ENCODE measurements at regions not wholly inside any gene's neighbourhood (a gene's known extent, or its start where the extent isn't known, plus 50 kb on each side); places are given as distances from the start of the nearest gene placed in this dataset.

DNA sequence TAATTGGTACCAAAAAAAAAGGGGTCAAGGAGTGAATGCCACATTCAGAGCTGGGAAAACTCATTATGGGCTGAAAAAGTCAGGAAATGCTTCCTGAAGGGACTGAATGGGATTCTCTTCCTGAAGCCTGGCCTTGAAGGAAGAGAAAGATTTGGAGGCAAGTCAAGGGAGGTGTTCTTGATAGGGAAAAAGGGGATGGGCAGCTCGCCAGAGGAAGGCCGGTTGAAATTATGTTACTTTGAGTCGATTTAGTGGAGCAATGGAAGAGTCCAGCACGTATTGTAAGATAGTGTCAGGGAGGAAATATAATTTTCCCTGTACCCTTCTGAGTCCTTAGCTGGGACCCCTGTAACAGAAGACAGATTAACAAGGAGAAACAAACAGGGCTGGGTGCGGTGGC, 94.1 kb upstream of the CALM2 start:
- no peaks in the 10 kb centered on the region for H3K27me3 Mint-ChIP-seq (ENCODE audit: low read depth, unreplicated experiment)
- H3K36me3 ChIP-seq (ENCODE audit: insufficient read depth, low read length): no peaks in the 10 kb centered on the region
- H3K4me1 Mint-ChIP-seq (ENCODE audit: low read depth, unreplicated experiment): peaks cover 22% of the 10 kb centered on the region

DNA sequence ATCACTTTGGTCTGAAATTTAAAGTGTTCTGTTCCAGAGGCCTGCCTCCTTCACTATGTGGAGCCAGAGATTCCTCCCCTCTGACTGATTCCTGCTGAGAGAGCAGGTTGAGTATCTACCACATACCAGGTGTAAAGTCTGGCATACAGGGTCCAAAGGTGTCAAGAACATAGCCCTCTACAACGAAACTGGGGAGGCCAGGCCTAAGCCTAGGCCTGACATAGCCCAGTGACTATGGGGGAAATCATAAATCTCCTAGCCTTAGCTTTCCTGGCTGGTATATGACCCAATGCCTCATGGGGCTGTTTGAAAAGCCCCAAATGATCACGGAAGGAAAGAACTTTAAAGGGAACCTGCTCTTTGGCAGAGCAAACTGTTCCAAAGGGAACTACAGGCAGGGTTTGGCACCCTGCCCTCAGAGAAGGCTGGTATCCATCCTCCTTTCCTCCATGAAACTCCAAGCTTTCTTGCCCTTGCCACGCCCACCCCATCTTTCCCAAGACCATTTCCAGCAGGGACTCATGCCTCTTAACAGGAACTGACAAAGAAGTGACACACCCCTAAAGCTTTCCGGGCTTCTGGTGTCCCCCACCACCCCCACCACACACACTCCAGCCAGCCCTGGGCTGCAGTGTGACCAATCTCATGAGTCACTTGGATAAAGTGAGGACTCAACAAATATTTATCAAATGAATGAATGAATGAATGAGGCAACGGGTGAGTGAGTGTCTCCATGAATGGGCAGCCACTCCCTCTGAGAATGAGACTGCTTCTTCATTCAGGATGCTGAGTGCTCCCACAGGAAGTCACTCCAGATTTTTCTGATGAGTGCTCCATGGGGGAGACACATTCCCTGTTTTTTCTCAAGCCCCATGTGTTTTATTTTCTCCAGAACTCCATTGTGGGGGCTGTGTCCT, 93.3 kb upstream of the CALM2 start:
- Histone ChIP-seq H3K27ac (ENCODE audit: low read depth, low read length) (peak overlapping the region; percentile 93), H3K9me3 (ENCODE audit: insufficient read depth, low read depth, low read length) (no peaks in the 10 kb centered on the region), H4K20me1 (ENCODE audit: insufficient read depth, low read length) (no peaks in the 10 kb centered on the region), H2AFZ (ENCODE audit: low read depth, low read length) (peak overlapping the region; percentile 61), H3K4me1 (ENCODE audit: insufficient read depth, low read length) (peaks cover 31% of the 10 kb centered on the region), H3K4me3 (ENCODE audit: insufficient read depth, low read depth, low read length) (no peak overlapping the region), H3K79me2 (ENCODE audit: insufficient read depth, low read length) (no peaks in the 10 kb centered on the region), H3K36me3 (ENCODE audit: insufficient read depth, low read length) (no peaks in the 10 kb centered on the region), H3K4me2 (ENCODE audit: low read length) (peak overlapping the region; percentile 52), H3K27me3 (ENCODE audit: insufficient read depth, low read length) (no peaks in the 10 kb centered on the region), H3K9ac (ENCODE audit: low read length) (peak overlapping the region; percentile 60)
- Mint-ChIP-seq H3K4me1 (ENCODE audit: low read depth, unreplicated experiment) (peaks cover 23% of the 10 kb centered on the region), H3K27ac (ENCODE audit: unreplicated experiment) (peak overlapping the region; percentile 60), H3K36me3 (ENCODE audit: low read depth, unreplicated experiment) (no peaks in the 10 kb centered on the region), H3K4me3 (ENCODE audit: unreplicated experiment) (no peak overlapping the region), H3K27me3 (ENCODE audit: low read depth, unreplicated experiment) (no peaks in the 10 kb centered on the region), H3K9me3 (ENCODE audit: unreplicated experiment) (no peaks in the 10 kb centered on the region)
- DNase-seq (ENCODE audit: low read depth): peak; percentile 98
- FAIRE-seq: peak; percentile 82
- TF ChIP-seq EZH2 (IDR thresholded peaks at IDR 0.05; ENCODE audit: insufficient read depth, low read length): no peak
- TF ChIP-seq, protein P1, sequence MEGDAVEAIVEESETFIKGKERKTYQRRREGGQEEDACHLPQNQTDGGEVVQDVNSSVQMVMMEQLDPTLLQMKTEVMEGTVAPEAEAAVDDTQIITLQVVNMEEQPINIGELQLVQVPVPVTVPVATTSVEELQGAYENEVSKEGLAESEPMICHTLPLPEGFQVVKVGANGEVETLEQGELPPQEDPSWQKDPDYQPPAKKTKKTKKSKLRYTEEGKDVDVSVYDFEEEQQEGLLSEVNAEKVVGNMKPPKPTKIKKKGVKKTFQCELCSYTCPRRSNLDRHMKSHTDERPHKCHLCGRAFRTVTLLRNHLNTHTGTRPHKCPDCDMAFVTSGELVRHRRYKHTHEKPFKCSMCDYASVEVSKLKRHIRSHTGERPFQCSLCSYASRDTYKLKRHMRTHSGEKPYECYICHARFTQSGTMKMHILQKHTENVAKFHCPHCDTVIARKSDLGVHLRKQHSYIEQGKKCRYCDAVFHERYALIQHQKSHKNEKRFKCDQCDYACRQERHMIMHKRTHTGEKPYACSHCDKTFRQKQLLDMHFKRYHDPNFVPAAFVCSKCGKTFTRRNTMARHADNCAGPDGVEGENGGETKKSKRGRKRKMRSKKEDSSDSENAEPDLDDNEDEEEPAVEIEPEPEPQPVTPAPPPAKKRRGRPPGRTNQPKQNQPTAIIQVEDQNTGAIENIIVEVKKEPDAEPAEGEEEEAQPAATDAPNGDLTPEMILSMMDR (IDR thresholded peaks at IDR 0.05; ENCODE audit: insufficient read depth, low read depth, low read length): no peak

More for the DNA sequence above, 94.1 kb upstream of the CALM2 start:
- H3K9me3 Mint-ChIP-seq (ENCODE audit: unreplicated experiment): no peaks in the 10 kb centered on the region
- TF ChIP-seq, protein P1 (IDR thresholded peaks at IDR 0.05; ENCODE audit: insufficient read depth, low read depth, low read length): no peak
- TF ChIP-seq EZH2 (IDR thresholded peaks at IDR 0.05; ENCODE audit: insufficient read depth, low read length): no peak
- FAIRE-seq (no peak), DNase-seq (ENCODE audit: low read depth) (no peak)
- H3K27ac Mint-ChIP-seq (ENCODE audit: unreplicated experiment): peak overlapping the region; percentile 60
- peak overlapping the region; percentile 71 for H3K27ac ChIP-seq (ENCODE audit: low read depth, low read length)
- peak overlapping the region; percentile 22 for H3K9ac ChIP-seq (ENCODE audit: low read length)
- H3K9me3 ChIP-seq (ENCODE audit: insufficient read depth, low read depth, low read length): no peaks in the 10 kb centered on the region
- no peaks in the 10 kb centered on the region for H3K27me3 ChIP-seq (ENCODE audit: insufficient read depth, low read length)
- H4K20me1 ChIP-seq (ENCODE audit: insufficient read depth, low read length): no peaks in the 10 kb centered on the region
- H3K36me3 Mint-ChIP-seq (ENCODE audit: low read depth, unreplicated experiment): no peaks in the 10 kb centered on the region
- H3K4me1 ChIP-seq (ENCODE audit: insufficient read depth, low read length): peaks cover 32% of the 10 kb centered on the region
- no peak overlapping the region for H3K4me3 Mint-ChIP-seq (ENCODE audit: unreplicated experiment)
- no peak overlapping the region for H3K4me2 ChIP-seq (ENCODE audit: low read length)
- H3K79me2 ChIP-seq (ENCODE audit: insufficient read depth, low read length): no peaks in the 10 kb centered on the region
- no peak overlapping the region for H3K4me3 ChIP-seq (ENCODE audit: insufficient read depth, low read depth, low read length)
- H2AFZ ChIP-seq (ENCODE audit: low read depth, low read length): no peak overlapping the region

DNA sequence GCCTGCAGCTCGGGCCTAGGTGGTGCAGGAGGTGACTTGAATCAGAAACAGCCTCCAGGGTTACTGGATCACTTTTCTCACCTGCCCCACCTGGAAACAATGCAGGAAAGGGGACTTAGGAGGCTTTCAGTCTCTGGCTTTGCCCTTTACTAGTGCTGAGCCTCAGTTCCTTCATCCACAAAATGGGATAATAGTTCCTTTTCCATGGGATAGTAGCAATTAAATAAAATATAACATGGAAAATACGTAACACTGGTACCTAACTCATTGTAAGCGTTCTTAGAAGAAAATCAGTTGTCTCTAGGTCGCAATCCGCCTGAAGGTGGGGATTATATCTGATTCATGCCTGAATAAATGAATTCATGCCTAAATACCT, 91.4 kb upstream of the CALM2 start:
- H3K27ac Mint-ChIP-seq (ENCODE audit: unreplicated experiment): no peak overlapping the region
- H3K9me3 Mint-ChIP-seq (ENCODE audit: unreplicated experiment): no peaks in the 10 kb centered on the region
- H3K4me3 Mint-ChIP-seq (ENCODE audit: unreplicated experiment): no peak overlapping the region
- no peaks in the 10 kb centered on the region for H4K20me1 ChIP-seq (ENCODE audit: insufficient read depth, low read length)
- peaks cover 18% of the 10 kb centered on the region for H3K4me1 ChIP-seq (ENCODE audit: insufficient read depth, low read length)
- no peak overlapping the region for H3K4me3 ChIP-seq (ENCODE audit: insufficient read depth, low read depth, low read length)
- H3K36me3 ChIP-seq (ENCODE audit: insufficient read depth, low read length): no peaks in the 10 kb centered on the region
- H3K9me3 ChIP-seq (ENCODE audit: insufficient read depth, low read depth, low read length): no peaks in the 10 kb centered on the region
- peaks cover 3% of the 10 kb centered on the region for H3K27me3 Mint-ChIP-seq (ENCODE audit: low read depth, unreplicated experiment)
- H2AFZ ChIP-seq (ENCODE audit: low read depth, low read length): no peak overlapping the region
- no peak overlapping the region for H3K9ac ChIP-seq (ENCODE audit: low read length)
- H3K4me1 Mint-ChIP-seq (ENCODE audit: low read depth, unreplicated experiment): peaks cover 13% of the 10 kb centered on the region
- no peaks in the 10 kb centered on the region for H3K27me3 ChIP-seq (ENCODE audit: insufficient read depth, low read length)
- no peak overlapping the region for H3K27ac ChIP-seq (ENCODE audit: low read depth, low read length)
- TF ChIP-seq, protein P1 (IDR thresholded peaks at IDR 0.05; ENCODE audit: insufficient read depth, low read depth, low read length): no peak
- no peak for TF ChIP-seq EZH2 (IDR thresholded peaks at IDR 0.05; ENCODE audit: insufficient read depth, low read length)
- H3K79me2 ChIP-seq (ENCODE audit: insufficient read depth, low read length): no peaks in the 10 kb centered on the region
- FAIRE-seq: no peak
- no peak for DNase-seq (ENCODE audit: low read depth)
- H3K4me2 ChIP-seq (ENCODE audit: low read length): no peak overlapping the region
- H3K36me3 Mint-ChIP-seq (ENCODE audit: low read depth, unreplicated experiment): no peaks in the 10 kb centered on the region
